ENCODE measurements at regions not wholly inside any gene's neighbourhood (a gene's known extent, or its start where the extent isn't known, plus 50 kb on each side); places are given as distances from the start of the nearest gene placed in this dataset.

- Histone ChIP-seq H3K4me3 (no peak overlapping the region), H3K27ac (no peak overlapping the region)
- no peak for DNase-seq (ENCODE audit: low spot score)
- TF ChIP-seq, protein P1, sequence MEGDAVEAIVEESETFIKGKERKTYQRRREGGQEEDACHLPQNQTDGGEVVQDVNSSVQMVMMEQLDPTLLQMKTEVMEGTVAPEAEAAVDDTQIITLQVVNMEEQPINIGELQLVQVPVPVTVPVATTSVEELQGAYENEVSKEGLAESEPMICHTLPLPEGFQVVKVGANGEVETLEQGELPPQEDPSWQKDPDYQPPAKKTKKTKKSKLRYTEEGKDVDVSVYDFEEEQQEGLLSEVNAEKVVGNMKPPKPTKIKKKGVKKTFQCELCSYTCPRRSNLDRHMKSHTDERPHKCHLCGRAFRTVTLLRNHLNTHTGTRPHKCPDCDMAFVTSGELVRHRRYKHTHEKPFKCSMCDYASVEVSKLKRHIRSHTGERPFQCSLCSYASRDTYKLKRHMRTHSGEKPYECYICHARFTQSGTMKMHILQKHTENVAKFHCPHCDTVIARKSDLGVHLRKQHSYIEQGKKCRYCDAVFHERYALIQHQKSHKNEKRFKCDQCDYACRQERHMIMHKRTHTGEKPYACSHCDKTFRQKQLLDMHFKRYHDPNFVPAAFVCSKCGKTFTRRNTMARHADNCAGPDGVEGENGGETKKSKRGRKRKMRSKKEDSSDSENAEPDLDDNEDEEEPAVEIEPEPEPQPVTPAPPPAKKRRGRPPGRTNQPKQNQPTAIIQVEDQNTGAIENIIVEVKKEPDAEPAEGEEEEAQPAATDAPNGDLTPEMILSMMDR (IDR thresholded peaks at IDR 0.05) = no peak
These were observed 81.1 kb upstream of the EPHA4 start for GRCh38 chr2:221653182-221653581.

DNA sequence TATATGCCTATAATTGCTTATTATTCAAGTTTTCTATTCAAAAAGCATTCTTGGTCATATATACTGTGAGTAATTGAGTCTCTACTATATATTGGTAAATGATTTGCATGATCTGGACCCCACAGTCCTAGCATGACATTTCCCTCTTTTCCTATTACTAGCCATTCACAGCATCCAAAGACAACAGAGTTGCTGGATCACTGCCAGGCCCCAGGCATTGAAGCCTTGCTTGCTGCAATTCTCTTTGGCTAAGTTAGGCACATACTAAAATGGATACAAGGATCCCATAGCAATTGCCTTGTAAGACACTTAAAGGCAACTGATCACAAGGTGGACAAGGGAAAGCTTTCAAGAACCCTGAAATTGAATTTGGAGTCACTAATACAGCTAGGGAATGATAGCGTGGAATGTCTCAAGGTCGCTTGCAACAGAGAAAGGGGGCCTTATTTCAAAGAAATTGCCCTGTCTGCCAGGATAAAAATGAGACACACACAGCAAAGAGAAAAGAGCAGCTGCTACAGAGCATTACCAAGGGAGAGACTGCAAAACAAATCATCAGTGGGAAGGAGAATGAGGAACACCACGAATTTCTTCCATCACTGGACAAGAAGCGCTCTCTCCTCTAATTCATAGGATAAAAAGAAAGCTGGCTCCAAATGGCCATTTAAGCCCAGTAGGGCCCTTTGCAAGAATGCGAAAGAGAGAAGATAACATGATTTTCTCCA is 77.1 kb upstream of the EPHA4 start:
- H3K4me3 ChIP-seq = no peak overlapping the region
- no peak overlapping the region for H3K27ac ChIP-seq
- TF ChIP-seq, protein P1 (IDR thresholded peaks at IDR 0.05) = no peak
- no peak for DNase-seq (ENCODE audit: low spot score)

GRCh38 chr2:221642447-221642846 is 70.3 kb upstream of the EPHA4 start:
- Histone ChIP-seq H3K27ac (no peak overlapping the region), H3K4me3 (no peak overlapping the region)
- TF ChIP-seq, protein P1 (IDR thresholded peaks at IDR 0.05) = no peak
- DNase-seq (ENCODE audit: low spot score) = no peak

DNA sequence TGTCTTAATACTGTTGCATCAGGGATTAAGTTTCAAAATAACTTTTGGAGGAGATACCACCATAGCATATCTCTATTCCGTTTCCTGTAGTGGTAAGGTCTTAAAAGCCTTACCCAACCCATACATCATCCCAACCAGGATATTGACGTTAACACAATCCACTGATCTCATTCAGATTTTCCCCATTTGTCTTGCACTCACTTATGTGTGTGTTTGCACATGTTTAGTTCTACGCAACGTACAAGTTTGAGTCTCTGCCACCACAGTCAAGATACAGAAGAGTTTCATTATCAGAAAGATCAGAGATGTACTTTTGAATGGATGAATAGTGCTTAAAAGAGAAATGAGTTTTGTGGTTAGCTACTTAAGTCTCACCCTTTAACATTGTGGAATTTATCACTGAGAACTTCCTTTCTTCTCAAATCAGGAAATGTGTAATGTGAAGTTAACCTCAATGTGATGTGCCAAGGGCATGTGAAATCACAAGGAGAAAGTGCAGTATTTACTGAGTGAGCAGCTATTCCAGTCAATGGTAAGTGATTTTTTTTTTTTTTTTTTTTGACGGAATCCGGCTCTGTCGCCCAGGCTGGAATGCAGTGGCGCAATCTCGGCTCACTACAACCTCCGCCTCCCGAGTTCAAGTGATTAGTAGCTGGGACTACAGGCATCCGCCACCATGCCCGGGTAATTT is 69.2 kb upstream of the EPHA4 start:
- DNase-seq (ENCODE audit: low spot score) = no peak
- TF ChIP-seq, protein P1 (IDR thresholded peaks at IDR 0.05) = no peak
- Histone ChIP-seq H3K27ac (no peak overlapping the region), H3K4me3 (no peak overlapping the region)

- TF ChIP-seq, protein P1 (IDR thresholded peaks at IDR 0.05) = no peak
- no peak overlapping the region for H3K27ac ChIP-seq
- no peak overlapping the region for H3K4me3 ChIP-seq
- DNase-seq (ENCODE audit: low spot score) = no peak
These were observed 68.6 kb upstream of the EPHA4 start for GRCh38 chr2:221640686-221641085.

DNA sequence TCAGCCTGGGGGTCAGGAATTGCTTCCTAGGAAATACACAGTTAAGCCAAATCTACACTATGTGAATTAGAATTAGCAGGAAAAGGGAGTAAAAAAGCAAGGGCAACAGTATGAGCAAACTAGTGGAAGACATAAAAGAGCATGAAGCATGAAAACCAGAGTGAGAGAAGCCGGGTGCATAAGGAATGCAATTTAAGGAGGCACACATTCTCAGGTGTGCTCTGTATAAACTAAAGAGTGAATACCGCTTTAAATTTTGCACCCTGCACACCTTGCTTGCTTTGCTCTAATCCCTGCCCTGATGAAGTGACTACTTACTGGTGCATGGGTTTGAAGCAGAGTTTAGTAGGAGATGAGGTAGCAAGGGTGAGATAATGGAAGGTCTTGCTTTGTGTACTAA is 65.7 kb upstream of the EPHA4 start:
- TF ChIP-seq, protein P1 (IDR thresholded peaks at IDR 0.05) = no peak
- Histone ChIP-seq H3K27ac (no peak overlapping the region), H3K4me3 (no peak overlapping the region)
- no peak for DNase-seq (ENCODE audit: low spot score)

DNA sequence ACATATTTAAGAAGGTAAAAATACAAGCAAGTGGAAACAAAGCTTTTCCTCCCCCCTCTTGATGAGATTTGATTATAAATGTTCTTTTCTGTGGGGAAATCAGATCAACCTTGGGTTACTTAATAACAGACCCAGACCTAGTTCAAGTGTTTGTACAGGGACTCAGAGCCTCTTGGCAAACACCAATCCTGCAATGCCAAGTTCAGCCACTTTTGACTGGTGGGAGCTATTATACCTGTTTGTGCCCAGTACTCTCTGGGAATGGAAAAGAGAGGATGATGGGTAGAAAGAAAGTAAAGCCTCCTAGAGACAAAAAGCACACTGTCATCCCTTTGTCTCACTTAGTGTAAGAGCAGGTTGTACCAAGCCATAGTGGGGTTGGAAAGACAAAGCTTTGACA is 63.8 kb upstream of the EPHA4 start:
- TF ChIP-seq, protein P1 (IDR thresholded peaks at IDR 0.05) = no peak
- DNase-seq (ENCODE audit: low spot score) = no peak
- Histone ChIP-seq H3K4me3 (no peak overlapping the region), H3K27ac (no peak overlapping the region)

All from coronary artery (tissue), 2 donors.